Upper lobe of left lung (tissue), 4 donors: ENCODE measurements at regions not wholly inside any gene's neighbourhood (a gene's known extent, or its start where the extent isn't known, plus 50 kb on each side); places are given as distances from the start of the nearest gene placed in this dataset.

Experiments
- CTCF ChIP-seq, 6 experiments: fragments of 450-650 bp in 4 of 6; fragments of 200-600 bp in 2 of 6; sonication (generic) in 2 of 6; IDR thresholded peaks; one replicate each; pipeline ENCODE4 v1.5.1; 2016 to 2019; ENCODE audit warnings: antibody characterized with exemption in 6 of 6
- EP300 ChIP-seq, 4 donors: sonication (generic); formaldehyde crosslinking; IDR thresholded peaks; one replicate each; pipeline ENCODE4 v1.5.1; 2017; ENCODE audit warnings: antibody characterized with exemption in 4 of 4, control low read depth in 2 of 4
- POLR2A ChIP-seq, 4 donors: fragments of 450-650 bp; IDR thresholded peaks; one replicate each; pipeline ENCODE4 v1.5.1; 2016 to 2017; ENCODE audit warnings: antibody characterized with exemption in 4 of 4, mild to moderate bottlenecking in 2 of 4
- POLR2AphosphoS5 ChIP-seq, 2 donors: sonication (generic); formaldehyde crosslinking; IDR thresholded peaks; one replicate each; pipeline ENCODE4 v1.5.1; 2017; ENCODE audit warnings: antibody characterized with exemption in 2 of 2

GRCh38 chr1:197843401-197843800 is 59.0 kb upstream of the C1orf53 start:
- TF ChIP-seq CTCF (IDR thresholded peaks at IDR 0.05) (no peak), POLR2A (IDR thresholded peaks at IDR 0.05) (no peak), EP300 (IDR thresholded peaks at IDR 0.05) (no peak), POLR2AphosphoS5 (IDR thresholded peaks at IDR 0.05) (no peak)
